GM12874 (cell line): ENCODE measurements at regions not wholly inside any gene's neighbourhood (a gene's known extent, or its start where the extent isn't known, plus 50 kb on each side); places are given as distances from the start of the nearest gene placed in this dataset.

ENCODE experiments used
- CTCF ChIP-seq: IDR thresholded peaks from 2 replicates; pipeline ENCODE4 v1.5.1; 2011; ENCODE audit warnings: low read depth, mild to moderate bottlenecking, control low read depth, low read length, moderate library complexity; ENCODE audit not compliant: insufficient read depth

GRCh38 chr10:109306698-109307097 is 616.6 kb downstream of the XPNPEP1 start:
- no peak for TF ChIP-seq CTCF

GRCh38 chr10:109287858-109288257 is 635.5 kb downstream of the XPNPEP1 start:
- no peak for TF ChIP-seq CTCF

GRCh38 chr10:109282510-109282909 is 640.8 kb downstream of the XPNPEP1 start:
- no peak for TF ChIP-seq CTCF

GRCh38 chr10:109281347-109281746 is 642.0 kb downstream of the XPNPEP1 start:
- no peak for TF ChIP-seq CTCF

GRCh38 chr10:109280837-109281236 is 642.5 kb downstream of the XPNPEP1 start:
- no peak for TF ChIP-seq CTCF

- TF ChIP-seq CTCF, result no peak
These were observed 645.9 kb downstream of the XPNPEP1 start for GRCh38 chr10:109277456-109277855.

GRCh38 chr10:109275960-109276359 is 647.4 kb downstream of the XPNPEP1 start:
- TF ChIP-seq CTCF, result no peak

- TF ChIP-seq CTCF, result no peak
These were observed 648.6 kb downstream of the XPNPEP1 start for GRCh38 chr10:109274681-109275080.
